BE2C (cell line): ENCODE measurements at regions not wholly inside any gene's neighbourhood (a gene's known extent, or its start where the extent isn't known, plus 50 kb on each side); places are given as distances from the start of the nearest gene placed in this dataset.
"Not testable (repeated sequence)": the region's sequence is repeated elsewhere in the genome, so short reads cannot be mapped to it uniquely, and the experiment has no call there.

Experiments used
- DNase-seq: peaks from one replicate; pipeline ENCODE4 v3.0.0-alpha.2; 2020
- H3K27me3 ChIP-seq: fragments of 250-450 bp; sonication (Bioruptor Pico); 2 replicates; pipeline ENCODE4 v1.5.1; 2020; ENCODE audit warnings: mild to moderate bottlenecking
- H3K36me3 ChIP-seq: fragments of 250-450 bp; sonication (Bioruptor Pico); 2 replicates; pipeline ENCODE4 v1.5.1; 2020; ENCODE audit warnings: mild to moderate bottlenecking
- H3K4me1 ChIP-seq: fragments of 250-450 bp; sonication (Bioruptor Pico); 2 replicates; pipeline ENCODE4 v1.5.1; 2020
- H3K4me3 ChIP-seq: 2 replicates; pipeline ENCODE4 v1.5.1; 2011; ENCODE audit warnings: low read depth, low read length
- H3K9me3 ChIP-seq: fragments of 250-450 bp; sonication (Bioruptor Pico); 2 replicates; pipeline ENCODE4 v1.5.1; 2020
- TF ChIP-seq, protein P1 (sequence below): IDR thresholded peaks from 2 replicates; pipeline ENCODE4 v1.5.1; 2012; ENCODE audit warnings: mild to moderate bottlenecking, low read depth, low read length

GRCh38 chr2:146417942-146418341 lies 1426.9 kb upstream of the ACVR2A start:
- H3K4me1 ChIP-seq = no peaks in the 10 kb centered on the region
- H3K27me3 ChIP-seq = no peaks in the 10 kb centered on the region
- no peak for DNase-seq
- no peaks in the 10 kb centered on the region for H3K36me3 ChIP-seq
- H3K4me3 ChIP-seq = no peak overlapping the region
- TF ChIP-seq, protein P1, sequence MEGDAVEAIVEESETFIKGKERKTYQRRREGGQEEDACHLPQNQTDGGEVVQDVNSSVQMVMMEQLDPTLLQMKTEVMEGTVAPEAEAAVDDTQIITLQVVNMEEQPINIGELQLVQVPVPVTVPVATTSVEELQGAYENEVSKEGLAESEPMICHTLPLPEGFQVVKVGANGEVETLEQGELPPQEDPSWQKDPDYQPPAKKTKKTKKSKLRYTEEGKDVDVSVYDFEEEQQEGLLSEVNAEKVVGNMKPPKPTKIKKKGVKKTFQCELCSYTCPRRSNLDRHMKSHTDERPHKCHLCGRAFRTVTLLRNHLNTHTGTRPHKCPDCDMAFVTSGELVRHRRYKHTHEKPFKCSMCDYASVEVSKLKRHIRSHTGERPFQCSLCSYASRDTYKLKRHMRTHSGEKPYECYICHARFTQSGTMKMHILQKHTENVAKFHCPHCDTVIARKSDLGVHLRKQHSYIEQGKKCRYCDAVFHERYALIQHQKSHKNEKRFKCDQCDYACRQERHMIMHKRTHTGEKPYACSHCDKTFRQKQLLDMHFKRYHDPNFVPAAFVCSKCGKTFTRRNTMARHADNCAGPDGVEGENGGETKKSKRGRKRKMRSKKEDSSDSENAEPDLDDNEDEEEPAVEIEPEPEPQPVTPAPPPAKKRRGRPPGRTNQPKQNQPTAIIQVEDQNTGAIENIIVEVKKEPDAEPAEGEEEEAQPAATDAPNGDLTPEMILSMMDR = no peak
- H3K9me3 ChIP-seq = no peaks in the 10 kb centered on the region

- Histone ChIP-seq H3K36me3 (no peaks in the 10 kb centered on the region), H3K27me3 (no peaks in the 10 kb centered on the region), H3K4me1 (no peaks in the 10 kb centered on the region), H3K4me3 (no peak overlapping the region), H3K9me3 (no peaks in the 10 kb centered on the region)
- no peak for DNase-seq
- TF ChIP-seq, protein P1 = no peak
These were observed 1429.5 kb upstream of the ACVR2A start for GRCh38 chr2:146415291-146415690.

GRCh38 chr2:146414456-146414855 lies 1430.4 kb upstream of the ACVR2A start:
- H3K4me1 ChIP-seq = no peaks in the 10 kb centered on the region
- H3K9me3 ChIP-seq = no peaks in the 10 kb centered on the region
- no peaks in the 10 kb centered on the region for H3K36me3 ChIP-seq
- no peak overlapping the region for H3K4me3 ChIP-seq
- no peaks in the 10 kb centered on the region for H3K27me3 ChIP-seq
- no peak for DNase-seq
- TF ChIP-seq, protein P1 = no peak

- H3K4me3 ChIP-seq = no peak overlapping the region
These were observed 1431.7 kb upstream of the ACVR2A start for GRCh38 chr2:146413086-146413610.

DNA sequence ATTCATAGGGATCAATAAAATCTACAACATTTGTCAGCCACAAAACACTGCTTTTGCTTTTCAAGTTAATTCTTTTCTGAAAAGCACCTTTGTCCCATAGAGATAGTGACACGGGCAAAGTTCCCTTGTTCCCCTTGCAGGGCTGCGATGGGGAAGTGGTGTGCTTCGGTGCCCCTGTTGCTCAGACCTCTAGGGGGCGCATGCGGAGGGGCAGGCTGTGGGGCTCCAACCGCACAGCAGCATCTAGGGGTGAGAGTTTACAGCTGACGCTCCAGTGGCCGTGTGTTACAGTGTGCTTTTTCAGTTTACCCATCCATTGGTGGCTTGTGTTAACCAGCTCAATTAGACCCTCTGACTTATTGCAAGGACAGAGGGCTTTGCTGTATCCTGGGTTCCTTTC lies 1432.2 kb upstream of the ACVR2A start:
- TF ChIP-seq, protein P1 = no peak
- no peaks in the 10 kb centered on the region for H3K27me3 ChIP-seq

More at GRCh38 chr2:146413086-146413610, 1431.7 kb upstream of the ACVR2A start:
- H3K4me1 ChIP-seq = no peaks in the 10 kb centered on the region
- TF ChIP-seq, protein P1 = no peak
- no peaks in the 10 kb centered on the region for H3K27me3 ChIP-seq
- no peak for DNase-seq
- H3K9me3 ChIP-seq = no peaks in the 10 kb centered on the region
- no peaks in the 10 kb centered on the region for H3K36me3 ChIP-seq

DNA sequence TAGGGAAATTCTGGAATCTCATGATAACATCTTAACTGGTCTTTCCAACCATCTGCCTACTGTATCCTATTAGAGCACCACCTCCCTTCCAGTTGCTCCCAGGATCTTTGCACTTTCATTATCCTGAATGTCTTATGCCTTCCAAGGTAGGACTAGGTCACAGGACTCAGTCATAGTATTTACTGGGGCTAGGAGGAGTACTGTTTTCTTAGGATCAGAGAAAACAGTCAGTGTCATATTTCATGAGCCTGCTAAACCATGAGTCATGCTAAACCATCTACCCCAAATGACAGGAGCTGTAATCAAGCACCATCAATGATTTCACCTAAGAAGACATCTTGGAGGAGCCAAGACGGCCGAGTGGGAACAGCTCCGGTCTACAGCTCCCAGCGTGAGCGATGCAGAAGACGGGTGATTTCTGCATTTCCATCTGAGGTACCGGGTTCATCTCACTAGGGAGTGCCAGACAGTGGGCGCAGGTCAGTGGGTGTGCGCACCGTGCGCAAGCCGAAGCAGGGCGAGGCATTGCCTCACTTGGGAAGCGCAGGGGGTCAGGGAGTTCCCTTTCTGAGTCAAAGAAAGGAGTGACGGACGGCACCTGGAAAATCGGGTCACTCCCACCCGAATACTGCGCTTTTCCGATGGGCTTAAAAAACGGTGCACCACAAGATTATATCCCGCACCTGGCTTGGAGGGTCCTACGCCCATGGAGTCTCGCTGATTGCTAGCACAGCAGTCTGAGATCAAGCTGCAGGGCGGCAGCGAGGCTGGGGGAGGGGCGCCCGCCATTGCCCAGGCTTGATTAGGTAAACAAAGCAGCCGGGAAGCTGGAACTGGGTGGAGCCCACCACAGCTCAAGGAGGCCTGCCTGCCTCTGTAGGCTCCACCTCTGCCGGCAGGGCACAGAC lies 1439.2 kb upstream of the ACVR2A start:
- not testable (repeated sequence) for H3K4me3 ChIP-seq, H3K27me3 ChIP-seq, H3K36me3 ChIP-seq, H3K4me1 ChIP-seq, DNase-seq, H3K9me3 ChIP-seq

More for the DNA sequence above, 1432.2 kb upstream of the ACVR2A start:
- no peaks in the 10 kb centered on the region for H3K36me3 ChIP-seq
- H3K4me1 ChIP-seq = no peaks in the 10 kb centered on the region
- DNase-seq = no peak
- H3K4me3 ChIP-seq = no peak overlapping the region
- no peaks in the 10 kb centered on the region for H3K9me3 ChIP-seq

DNA sequence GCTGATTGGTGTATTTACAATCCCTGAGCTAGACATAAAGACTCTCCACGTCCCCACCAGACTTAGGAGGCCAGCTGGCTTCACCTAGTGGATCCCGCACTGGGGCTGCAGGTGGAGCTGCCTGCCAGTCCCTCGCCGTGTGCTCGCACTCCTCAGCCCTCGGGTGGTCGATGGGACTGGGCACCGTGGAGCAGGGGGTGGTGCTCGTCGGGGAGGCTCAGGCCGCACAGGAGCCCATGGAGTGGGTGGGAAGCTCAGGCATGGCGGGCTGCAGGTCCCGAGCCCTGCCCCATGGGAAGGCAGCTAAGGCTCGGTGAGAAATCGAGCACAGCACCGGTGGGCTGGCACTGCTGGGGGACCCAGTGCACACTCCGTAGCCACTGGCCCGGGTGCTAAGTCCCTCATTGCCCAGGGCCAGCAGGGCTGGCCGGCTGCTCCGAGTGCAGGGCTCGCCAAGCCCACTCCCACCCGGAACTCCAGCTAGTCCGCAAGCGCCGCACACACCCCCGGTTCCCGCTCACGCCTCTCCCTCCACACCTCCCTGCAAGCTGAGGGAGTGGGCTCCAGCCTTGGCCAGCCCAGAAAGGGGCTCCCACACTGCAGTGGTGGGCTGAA lies 1441.2 kb upstream of the ACVR2A start:
- not testable (repeated sequence) for H3K27me3 ChIP-seq, H3K4me3 ChIP-seq, H3K36me3 ChIP-seq, H3K9me3 ChIP-seq, DNase-seq, H3K4me1 ChIP-seq
